ENCODE measurements at regions not wholly inside any gene's neighbourhood (a gene's known extent, or its start where the extent isn't known, plus 50 kb on each side); places are given as distances from the start of the nearest gene placed in this dataset.

DNA sequence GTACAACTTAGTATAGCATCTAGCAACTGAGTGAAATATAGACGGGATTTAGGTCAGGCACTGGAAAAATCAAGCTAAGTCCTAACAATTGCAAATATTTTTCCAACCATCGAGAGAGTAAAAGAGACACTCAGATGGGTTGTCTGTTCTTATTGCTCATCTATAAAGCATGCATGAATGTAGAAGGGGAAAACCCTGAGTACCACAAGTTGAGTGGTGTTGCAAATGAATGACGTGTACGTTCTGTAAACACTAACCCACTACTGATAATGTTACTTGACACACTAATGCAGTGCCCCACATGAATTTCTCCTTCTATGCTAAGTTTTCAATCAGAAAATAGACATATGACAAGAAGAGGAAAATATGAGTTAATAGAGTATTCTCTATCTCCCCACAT, 211.2 kb downstream of the COX18 start:
- TF ChIP-seq, protein P1, sequence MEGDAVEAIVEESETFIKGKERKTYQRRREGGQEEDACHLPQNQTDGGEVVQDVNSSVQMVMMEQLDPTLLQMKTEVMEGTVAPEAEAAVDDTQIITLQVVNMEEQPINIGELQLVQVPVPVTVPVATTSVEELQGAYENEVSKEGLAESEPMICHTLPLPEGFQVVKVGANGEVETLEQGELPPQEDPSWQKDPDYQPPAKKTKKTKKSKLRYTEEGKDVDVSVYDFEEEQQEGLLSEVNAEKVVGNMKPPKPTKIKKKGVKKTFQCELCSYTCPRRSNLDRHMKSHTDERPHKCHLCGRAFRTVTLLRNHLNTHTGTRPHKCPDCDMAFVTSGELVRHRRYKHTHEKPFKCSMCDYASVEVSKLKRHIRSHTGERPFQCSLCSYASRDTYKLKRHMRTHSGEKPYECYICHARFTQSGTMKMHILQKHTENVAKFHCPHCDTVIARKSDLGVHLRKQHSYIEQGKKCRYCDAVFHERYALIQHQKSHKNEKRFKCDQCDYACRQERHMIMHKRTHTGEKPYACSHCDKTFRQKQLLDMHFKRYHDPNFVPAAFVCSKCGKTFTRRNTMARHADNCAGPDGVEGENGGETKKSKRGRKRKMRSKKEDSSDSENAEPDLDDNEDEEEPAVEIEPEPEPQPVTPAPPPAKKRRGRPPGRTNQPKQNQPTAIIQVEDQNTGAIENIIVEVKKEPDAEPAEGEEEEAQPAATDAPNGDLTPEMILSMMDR (IDR thresholded peaks at IDR 0.05): no peak
- TF ChIP-seq EZH2 (IDR thresholded peaks at IDR 0.05) (no peak), EZH2phosphoT487 (IDR thresholded peaks at IDR 0.05) (no peak)
